Mesodermal cell (in vitro differentiated cells): ENCODE measurements at regions not wholly inside any gene's neighbourhood (a gene's known extent, or its start where the extent isn't known, plus 50 kb on each side); places are given as distances from the start of the nearest gene placed in this dataset.

Experiments used
- H3K27ac ChIP-seq: 2 replicates; pipeline ENCODE4 v1.7.0; 2013; ENCODE audit warnings: mild to moderate bottlenecking, low read depth, low read length, moderate library complexity; ENCODE audit not compliant: severe bottlenecking
- H3K36me3 ChIP-seq: 2 replicates; pipeline ENCODE4 v1.7.1; 2013; ENCODE audit warnings: mild to moderate bottlenecking, low read length, moderate library complexity; ENCODE audit not compliant: control insufficient read depth, insufficient read depth
- H3K4me1 ChIP-seq: one replicate; pipeline ENCODE4 v1.7.1; 2013; ENCODE audit warnings: mild to moderate bottlenecking, low read length; ENCODE audit not compliant: insufficient read depth, control insufficient read depth, poor library complexity, severe bottlenecking
- H3K4me3 ChIP-seq: 2 replicates; pipeline ENCODE4 v1.7.0; 2013; ENCODE audit warnings: low read length, control low read depth, mild to moderate bottlenecking; ENCODE audit not compliant: insufficient read depth, poor library complexity, severe bottlenecking; ENCODE audit errors: extremely low read depth
- H3K9me3 ChIP-seq: 2 replicates; pipeline ENCODE4 v1.7.1; 2013; ENCODE audit warnings: mild to moderate bottlenecking, low read length, moderate library complexity; ENCODE audit not compliant: control insufficient read depth
- WGBS, 2 experiments: methylation state at CpG; one replicate each; pipeline ENCODE4 v1.1.5; 2013; ENCODE audit warnings: missing lambda C conversion rate in 2 of 2; ENCODE audit not compliant: insufficient coverage in 2 of 2; 5-methylcytosine and 5-hydroxymethylcytosine counted together

DNA sequence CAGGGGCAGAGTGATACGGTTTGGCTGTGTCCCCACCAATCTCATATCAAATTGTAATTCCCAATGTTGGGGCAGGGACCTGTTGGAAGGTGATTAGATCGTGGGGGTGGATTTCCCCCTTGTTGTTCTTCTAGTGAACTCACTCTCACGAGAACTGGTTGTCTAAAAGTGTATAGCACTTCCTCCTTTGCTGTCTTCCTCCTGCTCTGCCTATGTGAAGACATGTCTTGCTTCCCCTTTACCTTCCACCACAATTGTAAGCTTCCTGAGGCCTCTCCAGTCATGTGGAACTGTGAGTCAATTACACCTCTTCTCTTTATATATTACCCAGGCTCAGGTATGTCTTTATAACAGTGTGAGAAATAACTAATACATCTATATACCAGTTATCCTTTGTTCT, 706.4 kb upstream of the KLHL1 start:
- no peaks in the 10 kb centered on the region for H3K36me3 ChIP-seq

DNA sequence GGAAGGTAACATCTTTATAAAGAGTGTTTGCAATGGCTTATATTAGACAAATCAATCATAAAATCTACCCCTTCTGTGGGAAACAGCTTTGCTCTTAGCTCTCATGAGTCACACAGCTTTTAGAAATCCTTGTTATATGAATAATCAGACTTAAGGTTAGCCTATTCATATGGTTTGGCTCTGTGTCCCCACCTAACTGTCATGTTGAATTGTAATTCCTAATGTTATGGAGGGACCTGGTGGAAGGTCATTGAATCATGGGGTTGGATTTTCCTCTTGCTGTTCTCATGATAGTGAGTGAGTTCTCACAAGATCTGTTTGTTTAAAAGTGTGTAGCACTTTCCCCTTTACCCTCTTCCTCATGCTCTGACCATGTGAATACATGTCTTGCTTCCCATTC, 704.2 kb upstream of the KLHL1 start:
- no peaks in the 10 kb centered on the region for H3K36me3 ChIP-seq
- no peak overlapping the region for H3K4me3 ChIP-seq
- H3K27ac ChIP-seq: no peak overlapping the region
- H3K9me3 ChIP-seq: peaks cover 5% of the 10 kb centered on the region
- peaks cover 4% of the 10 kb centered on the region for H3K4me1 ChIP-seq

More for the DNA sequence above, 706.4 kb upstream of the KLHL1 start:
- no CpG with 5 or more reads among the region's 3 CpGs for WGBS, 2 experiments
- H3K9me3 ChIP-seq: peaks cover 5% of the 10 kb centered on the region
- no peak overlapping the region for H3K27ac ChIP-seq
- H3K4me3 ChIP-seq: no peak overlapping the region
- peaks cover 6% of the 10 kb centered on the region for H3K4me1 ChIP-seq

DNA sequence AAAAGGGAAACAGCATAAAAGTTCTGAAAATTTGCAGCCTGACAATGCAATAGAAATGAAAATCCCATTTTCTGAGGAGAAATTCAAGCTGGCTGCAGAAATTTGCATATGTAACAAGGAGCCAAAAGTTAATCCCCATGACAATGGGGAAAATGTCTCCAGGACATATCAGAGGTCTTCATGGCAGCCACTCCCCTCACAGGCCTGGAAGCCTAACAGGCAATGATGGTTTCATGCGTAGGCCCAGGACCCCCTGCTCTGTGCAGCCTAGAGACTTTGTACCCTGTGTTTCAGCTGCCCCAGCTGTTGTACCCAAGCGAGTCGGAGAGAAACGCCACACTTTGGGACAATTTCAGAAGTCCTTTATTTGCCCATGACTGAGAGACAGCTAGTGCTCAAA, 701.3 kb upstream of the KLHL1 start:
- 76 to 88% methylated on average over 4 of the region's 4 CpGs for WGBS, 2 experiments
- H3K27ac ChIP-seq: no peak overlapping the region

DNA sequence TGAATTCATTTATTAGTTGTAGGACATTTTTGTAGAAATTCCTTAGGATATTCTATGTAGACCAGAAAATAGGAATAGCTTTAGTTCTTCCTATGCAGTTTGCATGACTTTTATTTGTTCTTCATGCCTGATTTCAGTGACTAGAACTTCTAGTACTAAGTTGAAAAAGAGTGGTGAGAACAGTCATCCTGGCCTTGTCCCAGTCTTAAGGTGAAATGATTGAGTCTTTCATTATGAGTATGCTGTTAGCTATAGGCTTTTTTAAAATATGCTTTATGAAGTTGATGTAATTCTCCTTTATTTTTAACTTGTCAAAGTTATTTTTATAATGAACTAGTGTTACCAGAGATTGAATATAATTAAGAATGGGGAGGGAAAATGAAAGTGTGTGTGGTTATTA, 690.1 kb upstream of the KLHL1 start:
- Histone ChIP-seq H3K9me3 (no peaks in the 10 kb centered on the region), H3K4me3 (no peak overlapping the region), H3K36me3 (no peaks in the 10 kb centered on the region), H3K4me1 (no peaks in the 10 kb centered on the region), H3K27ac (no peak overlapping the region)

More for the DNA sequence above, 701.3 kb upstream of the KLHL1 start:
- Histone ChIP-seq H3K4me3 (no peak overlapping the region), H3K9me3 (peaks cover 5% of the 10 kb centered on the region), H3K4me1 (no peaks in the 10 kb centered on the region), H3K36me3 (no peaks in the 10 kb centered on the region)

DNA sequence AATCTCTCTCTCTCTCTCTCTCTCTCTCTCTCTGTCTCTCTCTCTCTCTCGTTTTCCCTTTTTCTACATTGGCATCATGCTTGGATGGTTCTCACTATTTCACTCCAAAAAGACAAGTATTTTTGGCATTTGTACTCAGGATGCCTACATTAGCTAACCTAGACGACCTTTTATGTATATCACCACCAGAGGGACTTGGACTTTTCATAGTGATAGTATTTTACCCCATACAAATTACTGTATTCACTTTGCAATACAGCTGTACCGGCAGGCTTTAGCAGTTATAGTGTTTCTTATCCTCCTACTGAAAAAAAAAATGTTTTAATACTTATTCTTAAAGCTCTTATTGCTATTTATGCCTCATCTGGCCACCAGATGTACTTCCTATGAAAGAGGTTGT, 687.2 kb upstream of the KLHL1 start:
- no peaks in the 10 kb centered on the region for H3K9me3 ChIP-seq
- no peak overlapping the region for H3K4me3 ChIP-seq
- 60 to 67% methylated on average over 1 of the region's 3 CpGs for WGBS, 2 experiments
- no peaks in the 10 kb centered on the region for H3K4me1 ChIP-seq
- no peaks in the 10 kb centered on the region for H3K36me3 ChIP-seq
- H3K27ac ChIP-seq: no peak overlapping the region

DNA sequence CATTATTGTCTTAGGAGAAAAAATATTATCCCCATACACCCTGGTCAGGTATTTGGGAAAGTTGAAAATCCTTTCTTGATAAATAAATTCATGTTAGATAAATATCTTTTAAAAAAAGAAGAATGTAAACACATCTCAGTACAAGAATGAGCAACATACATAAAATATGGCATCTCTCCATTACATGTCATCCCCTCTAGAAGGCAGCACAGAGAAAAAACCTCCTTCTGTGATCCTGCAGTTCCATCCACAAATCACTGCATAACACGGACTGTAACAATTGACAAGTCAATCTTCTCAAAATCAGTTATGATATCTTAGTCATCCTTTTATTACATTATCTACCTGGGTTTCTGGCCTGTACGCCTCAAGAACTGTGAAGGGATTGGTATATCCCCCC, 683.9 kb upstream of the KLHL1 start:
- WGBS, 2 experiments: 70% methylated on average over 2 of the region's 2 CpGs; no CpG with 5 or more reads in 1 of the 2 experiments

DNA sequence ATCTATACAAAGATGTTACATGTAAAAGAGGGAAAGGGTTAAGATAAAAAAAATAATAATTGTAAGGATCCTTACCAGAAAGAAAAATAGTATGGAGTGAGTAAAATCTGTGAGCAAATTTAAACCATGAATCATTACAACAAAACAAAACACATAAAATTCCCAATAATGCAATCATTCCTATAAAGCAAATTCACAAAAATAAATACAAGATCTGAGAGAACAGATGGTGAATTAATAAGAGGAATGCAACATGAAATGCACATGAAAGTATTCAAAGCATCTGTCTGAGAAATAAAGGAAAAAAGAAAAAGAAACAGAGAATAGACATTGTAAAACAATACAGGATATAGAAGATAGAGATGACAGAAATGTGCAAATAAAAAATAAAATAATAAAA, 681.5 kb upstream of the KLHL1 start:
- H3K36me3 ChIP-seq: no peaks in the 10 kb centered on the region
- H3K4me3 ChIP-seq: no peak overlapping the region

More for the DNA sequence above, 683.9 kb upstream of the KLHL1 start:
- Histone ChIP-seq H3K9me3 (no peaks in the 10 kb centered on the region), H3K4me3 (no peak overlapping the region), H3K27ac (no peak overlapping the region), H3K4me1 (no peaks in the 10 kb centered on the region), H3K36me3 (no peaks in the 10 kb centered on the region)

DNA sequence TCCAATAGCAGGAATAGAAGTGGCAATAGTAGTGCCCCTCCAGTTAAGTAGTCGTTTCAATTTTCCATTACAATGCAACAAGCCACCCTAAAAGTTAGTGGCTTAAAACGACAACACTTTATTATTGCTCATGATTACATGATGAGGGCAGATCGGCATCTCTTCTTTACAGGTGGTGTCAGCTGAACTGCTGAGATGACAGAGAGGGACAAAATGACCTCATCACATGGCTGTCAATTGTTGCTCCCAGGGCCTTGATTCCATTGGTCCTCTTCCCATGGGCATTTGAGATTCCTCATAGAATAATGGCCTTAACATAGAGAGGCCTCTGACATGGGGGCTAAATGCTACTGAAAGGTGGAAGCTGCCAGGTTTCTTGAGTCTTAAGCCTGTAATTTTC, 679.8 kb upstream of the KLHL1 start:
- no peaks in the 10 kb centered on the region for H3K9me3 ChIP-seq
- H3K27ac ChIP-seq: no peak overlapping the region
- H3K4me3 ChIP-seq: no peak overlapping the region
- H3K4me1 ChIP-seq: no peaks in the 10 kb centered on the region
- 54 to 87% methylated on average over 2 of the region's 3 CpGs for WGBS, 2 experiments
- H3K36me3 ChIP-seq: no peaks in the 10 kb centered on the region

More for the DNA sequence above, 681.5 kb upstream of the KLHL1 start:
- no peaks in the 10 kb centered on the region for H3K4me1 ChIP-seq
- no peak overlapping the region for H3K27ac ChIP-seq
- no peaks in the 10 kb centered on the region for H3K9me3 ChIP-seq

DNA sequence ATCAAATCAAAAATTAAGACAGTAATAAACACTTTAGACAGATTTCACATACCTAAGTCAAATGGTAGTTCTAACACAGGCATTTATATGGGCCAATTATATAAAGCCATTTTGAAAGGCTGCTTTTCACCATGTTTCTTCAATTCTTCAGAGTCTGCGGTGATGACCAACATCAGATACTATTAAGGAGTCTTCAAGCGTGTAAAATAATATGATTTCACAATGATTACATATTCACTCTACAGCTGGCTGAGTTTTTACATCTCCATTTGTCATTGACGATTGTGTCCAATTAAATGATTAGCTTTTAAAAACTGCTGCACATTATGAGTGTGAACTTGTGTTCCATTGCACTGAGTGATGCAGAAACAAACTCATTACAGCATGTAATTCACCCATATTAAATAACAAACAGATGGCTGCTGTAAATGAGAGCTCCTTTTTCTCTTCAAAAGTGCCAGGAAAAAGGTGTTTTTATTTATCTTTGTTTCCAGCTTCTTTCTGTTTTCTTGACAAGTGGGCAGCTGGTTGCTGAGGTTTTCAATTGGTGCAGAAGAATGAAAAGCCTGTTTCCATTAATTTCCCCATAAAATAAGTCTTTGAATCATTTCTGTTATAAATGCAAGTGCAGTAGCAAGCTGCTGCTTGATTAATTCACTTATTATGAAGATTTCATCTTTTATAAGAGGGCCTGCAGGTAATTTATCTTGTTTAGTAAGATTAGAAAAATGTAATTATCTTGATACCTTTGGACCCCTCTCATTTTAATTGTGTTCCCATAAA, 676.1 kb upstream of the KLHL1 start:
- no peaks in the 10 kb centered on the region for H3K4me1 ChIP-seq
- H3K27ac ChIP-seq: no peak overlapping the region
- H3K36me3 ChIP-seq: no peaks in the 10 kb centered on the region
- H3K4me3 ChIP-seq: no peak overlapping the region
- H3K9me3 ChIP-seq: no peaks in the 10 kb centered on the region
- 100% methylated on average over 1 to 2 of the region's 3 CpGs for WGBS, 2 experiments

DNA sequence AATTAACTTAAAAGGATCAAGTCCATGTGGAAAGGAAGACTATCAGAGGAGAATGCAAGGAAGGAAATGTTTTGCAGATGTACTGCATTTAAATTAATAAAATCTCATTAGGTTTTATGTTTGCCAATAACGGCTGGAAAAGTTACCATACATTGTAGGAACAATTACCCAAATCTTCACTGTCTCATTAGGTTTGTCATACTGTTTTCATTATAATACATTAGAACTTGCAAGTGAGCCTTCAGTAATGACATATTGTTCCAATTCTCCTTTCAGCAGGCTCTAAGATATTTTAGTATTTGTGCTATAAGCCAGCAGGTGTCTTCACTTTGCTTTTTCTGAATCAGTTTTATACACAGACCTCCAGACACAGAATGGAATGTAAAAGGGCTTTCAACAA, 661.6 kb upstream of the KLHL1 start:
- Histone ChIP-seq H3K4me1 (no peaks in the 10 kb centered on the region), H3K36me3 (no peaks in the 10 kb centered on the region), H3K4me3 (no peak overlapping the region), H3K9me3 (no peaks in the 10 kb centered on the region), H3K27ac (no peak overlapping the region)
- no CpG with 5 or more reads among the region's 1 CpG for WGBS, 2 experiments

DNA sequence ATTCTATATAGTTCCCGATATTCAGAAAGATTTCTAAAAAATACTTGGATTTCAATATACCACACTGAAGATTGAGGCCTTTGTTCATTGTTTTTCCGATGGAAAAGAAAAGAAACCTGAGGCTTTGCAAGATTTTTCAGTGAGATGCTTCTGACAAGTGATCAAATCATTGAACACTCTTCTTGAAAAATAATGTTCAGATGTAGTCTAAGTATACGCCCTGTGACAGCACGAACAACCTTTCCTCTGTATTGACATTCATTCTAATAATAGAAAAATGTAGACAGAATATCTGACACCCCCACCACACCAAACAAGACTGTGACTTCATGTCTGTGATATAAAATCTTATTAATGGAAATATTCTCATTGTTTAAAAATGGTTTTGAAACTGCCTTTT, 650.7 kb upstream of the KLHL1 start:
- WGBS, 2 experiments: 100% methylated on average over 1 of the region's 4 CpGs; no CpG with 5 or more reads in 1 of the 2 experiments
- Histone ChIP-seq H3K9me3 (no peaks in the 10 kb centered on the region), H3K27ac (no peak overlapping the region), H3K36me3 (no peaks in the 10 kb centered on the region), H3K4me1 (no peaks in the 10 kb centered on the region), H3K4me3 (no peak overlapping the region)
